ENCODE measurements at regions not wholly inside any gene's neighbourhood (a gene's known extent, or its start where the extent isn't known, plus 50 kb on each side); places are given as distances from the start of the nearest gene placed in this dataset.

DNA sequence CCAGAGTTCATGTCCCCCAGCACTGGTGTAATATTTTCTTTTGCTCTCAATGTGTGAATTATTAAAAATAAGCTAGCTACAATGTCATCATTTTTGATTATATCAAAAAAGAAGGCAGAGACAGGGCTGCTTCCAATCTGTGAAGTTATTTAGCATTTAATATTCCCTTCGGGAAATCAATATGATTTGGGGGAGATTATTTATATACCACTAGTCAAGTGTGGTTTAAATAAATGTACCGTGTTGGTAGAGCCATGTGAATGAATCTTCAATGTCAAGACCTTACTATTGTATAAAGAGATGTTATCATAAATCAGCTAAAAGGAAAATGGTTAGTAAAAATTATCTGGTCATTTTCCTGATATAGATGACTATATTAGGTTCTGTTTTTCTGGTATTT, 87.4 kb upstream of the MID1 start:
- Histone ChIP-seq H3K4me3 (replicated peaks in 1 of 3; ENCODE audit: insufficient read depth in 1 of 3, low read depth in 1 of 3, low read length in 3 of 3) (no peak overlapping the region), H4K20me1 (replicated peaks; ENCODE audit: control insufficient read depth, extremely low read depth, insufficient read depth, low read length) (no peaks in the 10 kb centered on the region), H2AFZ (ENCODE audit: low read depth, low read length) (no peak overlapping the region), H3K9me1 (replicated peaks; ENCODE audit: control insufficient read depth, extremely low read depth, insufficient read depth, low read length) (no peaks in the 10 kb centered on the region), H3K4me1 (ENCODE audit: control insufficient read depth, extremely low read depth, insufficient read depth, low read length) (no peaks in the 10 kb centered on the region), H3K9me3 (replicated peaks; ENCODE audit: control insufficient read depth, insufficient read depth, low read length) (no peaks in the 10 kb centered on the region), H3K79me2 (ENCODE audit: control insufficient read depth, insufficient read depth, low read length) (no peaks in the 10 kb centered on the region), H3K9ac (replicated peaks; ENCODE audit: extremely low read depth, insufficient read depth, low read length) (no peak overlapping the region), H3K27ac (ENCODE audit: insufficient read depth, low read depth, low read length) (no peak overlapping the region), H3K36me3 (ENCODE audit: control insufficient read depth in 2 of 2, extremely low read depth in 1 of 2, insufficient read depth in 2 of 2, low read length in 2 of 2) (no peaks in the 10 kb centered on the region), H3K27me3 (ENCODE audit: control insufficient read depth in 2 of 2, insufficient read depth in 2 of 2, low read length in 2 of 2) (no peaks in the 10 kb centered on the region), H3K4me2 (ENCODE audit: insufficient read depth, low read length) (no peak overlapping the region)
- no TSS peak for BruUV-seq (replicated peaks)
- no peak for FAIRE-seq
- ChIA-PET POLR2A (no interaction called here), CTCF (no interaction called here)
- intact Hi-C loops (cut with micrococcal nuclease): no loop called here
- dilution Hi-C loops (cut with MboI; ENCODE audit: extremely low pct_ligation_motif_present, low sequenced_read_pairs): no loop called here
- DNase-seq (ENCODE audit: low read depth, low spot score): no peak
- no peak for TF ChIP-seq POLR2A (IDR thresholded peaks at IDR 0.05; ENCODE audit: low read depth, low read length)
- TF ChIP-seq, protein P1, sequence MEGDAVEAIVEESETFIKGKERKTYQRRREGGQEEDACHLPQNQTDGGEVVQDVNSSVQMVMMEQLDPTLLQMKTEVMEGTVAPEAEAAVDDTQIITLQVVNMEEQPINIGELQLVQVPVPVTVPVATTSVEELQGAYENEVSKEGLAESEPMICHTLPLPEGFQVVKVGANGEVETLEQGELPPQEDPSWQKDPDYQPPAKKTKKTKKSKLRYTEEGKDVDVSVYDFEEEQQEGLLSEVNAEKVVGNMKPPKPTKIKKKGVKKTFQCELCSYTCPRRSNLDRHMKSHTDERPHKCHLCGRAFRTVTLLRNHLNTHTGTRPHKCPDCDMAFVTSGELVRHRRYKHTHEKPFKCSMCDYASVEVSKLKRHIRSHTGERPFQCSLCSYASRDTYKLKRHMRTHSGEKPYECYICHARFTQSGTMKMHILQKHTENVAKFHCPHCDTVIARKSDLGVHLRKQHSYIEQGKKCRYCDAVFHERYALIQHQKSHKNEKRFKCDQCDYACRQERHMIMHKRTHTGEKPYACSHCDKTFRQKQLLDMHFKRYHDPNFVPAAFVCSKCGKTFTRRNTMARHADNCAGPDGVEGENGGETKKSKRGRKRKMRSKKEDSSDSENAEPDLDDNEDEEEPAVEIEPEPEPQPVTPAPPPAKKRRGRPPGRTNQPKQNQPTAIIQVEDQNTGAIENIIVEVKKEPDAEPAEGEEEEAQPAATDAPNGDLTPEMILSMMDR (IDR thresholded peaks at IDR 0.05; ENCODE audit: extremely low read depth in 1 of 2, insufficient read depth in 1 of 2, low read depth in 1 of 2, low read length in 2 of 2): no peak
- TF ChIP-seq POLR2AphosphoS5 (IDR thresholded peaks at IDR 0.05; ENCODE audit: insufficient read depth, low read depth, low read length): no peak
- TF ChIP-seq FOS (IDR thresholded peaks at IDR 0.05; ENCODE audit: borderline replicate concordance, insufficient read depth, low read length): no peak
- no peak for TF ChIP-seq MAX (IDR thresholded peaks at IDR 0.05; ENCODE audit: insufficient read depth, insufficient read length)
- TF ChIP-seq MYC (IDR thresholded peaks at IDR 0.05; ENCODE audit: low read depth, low read length): no peak
- no peak for TF ChIP-seq GATA2 (IDR thresholded peaks at IDR 0.05; ENCODE audit: insufficient read depth, insufficient read length, low read depth, low read length)
- no peak for TF ChIP-seq JUN (IDR thresholded peaks at IDR 0.05; ENCODE audit: borderline replicate concordance, insufficient read depth, insufficient read length, low read depth)
- TF ChIP-seq EZH2 (IDR thresholded peaks at IDR 0.05; ENCODE audit: borderline replicate concordance, low read depth, low read length, severe bottlenecking): no peak

All from endothelial cell of umbilical vein (primary cell).